GM18508 (cell line): ENCODE measurements at regions not wholly inside any gene's neighbourhood (a gene's known extent, or its start where the extent isn't known, plus 50 kb on each side); places are given as distances from the start of the nearest gene placed in this dataset.
"Not testable (repeated sequence)": the region's sequence is repeated elsewhere in the genome, so short reads cannot be mapped to it uniquely, and the experiment has no call there.

Experiments
- ATAC-seq: cut with Tn5 transposase; IDR thresholded peaks from one replicate; pipeline ENCODE4 v1.9.1; 2021; ENCODE audit warnings: moderate number of reproducible peaks; ENCODE audit not compliant: insufficient read depth, unreplicated experiment

DNA sequence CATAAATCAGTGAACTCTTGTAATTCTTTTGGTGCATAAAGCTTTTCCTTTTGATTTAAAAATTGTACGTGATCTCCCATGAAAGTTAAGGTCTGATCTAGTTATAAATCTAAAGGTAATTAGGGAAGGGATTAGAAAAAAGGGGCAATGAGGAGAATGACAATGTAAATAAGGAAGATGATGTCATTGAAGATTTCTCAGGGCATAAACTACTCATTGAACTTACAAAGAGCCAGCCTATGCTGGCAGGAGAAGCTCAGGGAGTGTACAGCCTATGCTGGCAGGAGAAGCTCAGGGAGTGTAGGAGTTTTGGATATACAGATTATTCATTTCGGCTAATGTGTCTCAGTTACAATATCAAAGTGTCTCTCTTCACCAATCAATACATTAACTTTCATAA lies 1533.5 kb upstream of the ADGRL3 start:
- no peak for ATAC-seq

DNA sequence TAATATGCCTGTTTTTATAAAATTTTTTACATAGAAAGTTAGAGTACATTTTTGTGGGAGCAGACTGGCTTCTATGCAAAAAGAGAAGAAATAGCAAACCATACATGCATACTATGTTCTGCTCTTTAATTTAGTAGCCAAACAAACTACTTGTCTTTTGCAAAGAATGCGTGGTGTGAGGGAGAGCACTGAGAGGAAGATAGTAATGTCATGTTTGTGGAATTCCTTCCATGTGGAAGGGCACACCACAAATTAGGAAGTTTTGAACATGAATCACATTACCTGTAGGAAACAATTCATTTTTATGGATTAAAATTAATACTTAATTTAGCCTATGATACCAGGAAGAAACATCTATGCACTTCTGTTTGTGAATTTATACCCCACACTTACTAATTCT lies 1529.1 kb upstream of the ADGRL3 start:
- no peak for ATAC-seq

DNA sequence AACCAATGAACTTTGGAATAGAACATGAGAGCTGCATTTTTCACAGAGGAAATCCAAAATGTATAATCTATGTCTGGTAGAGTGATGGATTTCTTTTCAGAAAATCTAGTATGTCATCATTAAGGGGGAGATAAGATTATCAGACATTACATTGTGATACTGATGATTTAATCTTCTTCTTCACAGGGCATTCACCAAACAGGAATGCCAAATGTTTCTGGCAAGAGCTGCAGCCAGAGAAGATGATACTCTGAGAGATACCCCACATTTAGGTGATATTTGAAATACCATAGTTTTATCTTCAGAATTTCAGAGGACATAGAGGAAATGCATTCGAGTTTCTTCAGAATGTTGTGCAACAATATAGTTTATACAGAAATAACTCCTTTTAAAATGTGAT lies 1523.7 kb upstream of the ADGRL3 start:
- no peak for ATAC-seq

DNA sequence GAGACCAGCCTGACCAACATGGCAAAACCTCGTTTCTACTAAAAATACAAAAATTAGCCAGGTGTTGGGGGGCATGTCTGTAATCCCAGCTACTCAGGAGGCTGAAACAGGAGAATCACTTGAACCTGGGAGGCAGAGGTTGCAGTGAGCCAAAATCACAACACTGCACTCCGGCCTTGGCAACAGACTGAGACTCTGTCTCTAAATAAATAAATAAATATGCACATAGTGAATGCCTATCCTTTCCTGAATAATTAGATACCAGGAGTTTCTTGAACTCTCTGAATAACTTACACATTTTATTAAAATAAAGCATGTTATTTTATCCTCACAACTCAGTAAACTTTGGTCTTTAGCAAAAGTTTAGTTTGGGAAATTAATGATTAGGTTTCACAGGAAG lies 1523.1 kb upstream of the ADGRL3 start:
- ATAC-seq = not testable (repeated sequence)

DNA sequence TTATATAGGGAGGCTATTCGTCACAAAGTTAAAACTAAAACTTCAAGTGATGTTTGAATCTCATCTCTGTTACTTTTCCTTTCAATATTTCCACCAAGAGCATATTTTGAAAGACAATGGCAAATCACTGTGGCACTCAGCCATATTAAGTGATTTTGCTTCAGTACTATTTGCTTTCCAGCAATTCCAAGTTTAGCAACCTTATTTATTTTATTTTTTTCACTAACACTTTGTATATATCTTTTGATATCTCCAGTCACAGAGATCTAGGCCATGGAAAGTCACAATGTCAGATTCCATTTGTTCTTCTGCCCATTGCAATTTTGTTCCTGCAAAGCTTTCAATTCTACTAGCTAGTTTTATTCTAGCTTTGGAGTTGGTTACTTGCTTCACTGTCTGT lies 1514.5 kb upstream of the ADGRL3 start:
- ATAC-seq = no peak

DNA sequence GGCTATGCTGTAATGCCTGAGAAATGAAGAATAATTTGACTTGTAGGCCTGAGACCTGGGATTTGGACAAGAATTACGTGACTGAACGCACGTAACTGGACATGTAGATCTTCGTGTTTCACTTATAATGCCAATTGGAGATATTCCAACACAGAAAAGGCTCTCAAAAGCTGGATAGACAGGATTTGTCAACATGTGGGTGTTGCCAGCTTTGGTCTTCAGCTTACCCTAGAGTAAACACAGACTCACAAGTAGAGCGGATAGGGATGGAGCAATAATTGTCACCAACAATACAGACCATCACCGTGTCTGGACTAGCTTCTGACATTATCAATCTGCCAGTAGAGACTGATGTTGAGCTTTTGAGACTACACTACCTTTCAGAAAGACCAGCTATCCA lies 1511.0 kb upstream of the ADGRL3 start:
- no peak for ATAC-seq

DNA sequence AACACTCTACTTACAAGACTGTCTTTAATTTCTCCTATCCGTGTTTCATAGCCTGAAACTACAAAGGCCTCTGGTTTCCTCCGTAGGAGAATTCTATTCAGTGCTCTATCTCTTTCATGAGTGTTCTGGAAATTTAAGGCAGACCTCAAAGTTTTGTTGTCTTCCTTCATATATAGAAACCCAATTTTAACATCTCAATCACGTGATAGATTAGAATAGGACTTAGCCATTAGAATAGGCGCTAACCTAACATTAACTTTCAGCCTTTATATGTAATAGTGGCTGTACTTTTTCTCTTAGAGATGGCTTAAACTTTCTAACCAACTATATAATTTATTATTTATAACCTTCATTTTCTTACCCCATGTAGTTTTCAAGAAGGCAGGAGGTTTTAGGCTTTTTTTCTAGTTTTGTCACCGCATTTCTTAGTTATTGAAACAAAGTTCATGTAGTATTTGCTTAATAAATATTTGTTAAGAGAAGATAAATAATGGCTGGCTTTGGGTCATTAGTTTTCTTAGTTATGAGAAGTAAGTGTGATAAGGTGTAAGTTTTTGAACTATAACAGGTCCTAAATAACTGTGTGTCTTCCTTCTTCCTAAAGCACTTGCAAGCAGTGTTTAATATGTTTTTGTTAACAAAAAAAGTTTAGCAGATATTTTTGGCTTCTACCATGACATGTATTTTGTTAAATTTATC lies 1504.6 kb upstream of the ADGRL3 start:
- ATAC-seq = no peak

DNA sequence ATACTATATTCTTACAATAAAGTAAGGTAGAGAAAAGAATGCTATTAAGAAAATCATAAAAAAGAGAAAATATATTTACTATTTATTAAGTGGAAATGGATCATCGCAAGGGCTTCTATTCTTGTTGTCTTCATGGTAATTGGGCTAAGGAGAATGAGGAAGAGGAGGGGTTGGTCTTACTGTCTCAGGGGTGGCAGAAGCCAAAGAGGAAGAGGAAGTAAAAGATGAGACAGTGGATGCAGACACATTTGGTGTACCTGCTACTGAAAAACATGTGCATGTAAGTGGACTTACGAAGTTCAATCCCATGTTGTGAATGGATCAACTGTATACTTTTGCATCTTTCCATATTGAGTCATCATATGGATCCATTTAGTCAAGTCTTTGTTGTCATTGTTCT lies 1502.1 kb upstream of the ADGRL3 start:
- ATAC-seq = no peak

DNA sequence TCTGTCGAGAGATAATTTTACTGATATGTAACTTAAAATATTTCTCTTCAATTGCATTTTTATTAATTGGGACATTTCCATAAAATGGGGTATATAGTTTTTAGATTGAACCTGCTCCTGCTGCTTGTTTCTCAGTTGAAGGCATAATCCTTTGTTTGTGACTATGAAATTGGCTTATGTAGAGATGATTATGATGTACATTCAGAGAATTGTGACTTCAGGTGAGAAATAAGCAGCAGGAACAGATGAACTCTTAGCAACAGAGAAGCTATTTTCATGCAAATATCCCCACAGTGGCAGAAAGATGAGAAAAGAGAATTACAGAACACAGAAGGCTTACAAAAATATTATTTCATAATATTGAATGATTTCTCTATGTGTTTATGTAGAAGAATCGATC lies 1499.5 kb upstream of the ADGRL3 start:
- ATAC-seq = no peak

DNA sequence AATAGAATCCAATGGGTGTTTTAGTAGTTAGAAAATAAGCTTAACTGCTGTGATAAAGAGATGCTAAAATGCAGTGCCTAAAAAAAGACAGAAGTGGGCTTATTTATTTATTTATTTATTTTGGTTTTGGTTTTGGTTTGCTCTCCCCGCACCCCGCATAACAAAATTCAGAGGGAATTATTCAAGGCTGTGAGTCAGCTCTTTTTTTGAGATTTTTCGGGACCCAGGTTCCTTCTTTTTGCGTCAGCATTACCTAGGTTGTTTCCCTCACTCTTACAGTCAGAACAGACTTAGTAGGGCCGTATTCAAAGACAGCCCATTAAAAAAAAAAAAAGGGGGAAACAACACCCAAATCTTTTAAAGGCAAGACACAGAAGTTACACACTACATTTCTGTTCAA lies 1495.5 kb upstream of the ADGRL3 start:
- no peak for ATAC-seq

DNA sequence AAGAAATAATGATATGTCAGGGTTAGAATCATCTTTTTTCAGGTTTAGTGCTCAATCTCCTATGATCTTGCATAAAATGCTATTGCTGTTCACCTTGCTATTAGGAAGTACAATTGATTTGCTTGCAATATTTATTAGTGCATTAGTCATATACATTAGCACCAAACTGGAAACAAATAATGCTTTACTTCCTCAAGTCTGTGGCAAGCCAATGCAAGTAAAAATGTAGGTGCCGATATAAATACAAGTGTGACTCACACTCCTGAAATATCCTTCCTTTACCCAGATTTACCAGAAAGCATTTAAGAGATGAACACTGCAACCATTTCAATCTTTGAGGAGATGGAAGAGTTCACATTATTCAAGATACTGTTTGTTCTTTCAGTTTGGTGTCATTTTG lies 1487.7 kb upstream of the ADGRL3 start:
- ATAC-seq = no peak

DNA sequence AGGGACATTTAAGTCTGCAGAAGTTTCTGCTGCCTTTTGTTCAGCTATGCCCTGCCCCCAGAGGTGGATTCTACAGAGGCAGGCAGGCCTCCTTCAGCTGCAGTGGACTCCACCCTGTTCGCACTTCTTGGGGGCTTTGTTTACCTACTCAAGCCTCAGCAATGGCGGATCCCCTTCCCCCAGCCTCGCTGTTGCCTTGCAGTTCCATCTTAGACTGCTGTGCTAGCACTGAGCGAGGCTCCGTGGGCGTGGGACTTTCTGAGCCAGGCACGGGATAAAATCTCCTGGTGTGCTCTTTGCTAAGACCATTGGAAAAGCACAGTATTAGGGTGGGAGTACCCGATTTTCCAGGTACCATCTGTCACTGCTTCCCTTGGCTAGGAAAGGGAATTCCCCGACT lies 1475.8 kb upstream of the ADGRL3 start:
- ATAC-seq = not testable (repeated sequence)

DNA sequence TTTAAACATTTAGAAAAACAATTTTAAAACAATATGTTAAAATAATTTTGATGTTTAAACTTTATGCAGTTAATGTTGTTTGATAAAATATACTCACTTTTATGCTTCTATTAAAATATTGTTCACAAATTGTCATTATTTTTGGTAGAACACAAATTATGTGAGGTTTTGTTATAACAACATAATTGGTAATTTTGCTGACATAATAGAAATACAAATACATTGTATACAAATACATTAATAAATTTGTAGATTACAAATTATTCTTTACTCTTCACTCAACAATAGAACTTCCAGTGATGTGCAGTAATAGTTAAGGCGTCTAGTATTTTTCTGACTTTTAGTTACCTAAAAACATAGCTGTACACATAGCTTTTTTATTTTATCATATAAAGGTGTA lies 1472.4 kb upstream of the ADGRL3 start:
- no peak for ATAC-seq

DNA sequence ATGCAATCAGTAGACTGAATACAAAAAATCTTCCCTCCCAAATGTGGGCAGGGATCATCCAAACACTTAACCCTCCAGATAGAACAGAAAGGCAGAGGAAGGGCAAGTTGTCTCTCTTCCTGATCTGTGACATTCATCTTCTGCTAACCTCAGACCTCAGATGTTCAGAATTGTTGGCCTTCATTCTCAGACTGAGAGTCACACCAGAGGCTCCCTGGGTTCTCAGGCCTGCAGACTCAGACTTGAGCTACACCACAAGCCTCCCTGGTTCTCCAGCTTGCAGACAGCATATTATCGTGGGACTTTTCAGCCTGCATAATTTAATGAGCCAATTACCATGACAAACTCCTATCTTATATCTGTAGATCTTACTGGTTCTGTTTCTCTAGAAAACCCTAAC lies 1471.6 kb upstream of the ADGRL3 start:
- ATAC-seq = no peak

DNA sequence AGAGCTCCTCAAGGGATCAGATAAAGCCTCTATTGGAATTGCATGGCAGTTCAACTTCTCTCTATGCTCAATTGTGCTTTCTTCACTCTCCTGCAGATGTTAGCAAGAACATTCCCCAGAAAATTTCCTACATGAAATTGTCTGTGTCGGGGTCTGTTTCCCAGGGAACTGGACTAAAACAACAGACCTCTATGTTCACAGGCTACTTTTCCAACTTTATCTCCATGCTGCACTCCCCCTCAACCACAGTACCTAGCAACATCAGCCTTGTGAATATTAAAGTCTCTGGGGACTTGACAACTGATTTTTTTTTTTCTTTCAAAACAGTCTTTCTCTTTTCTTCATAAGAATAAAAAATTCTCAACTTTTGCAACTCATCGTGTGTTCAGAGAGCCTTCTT lies 1470.8 kb upstream of the ADGRL3 start:
- ATAC-seq = no peak

DNA sequence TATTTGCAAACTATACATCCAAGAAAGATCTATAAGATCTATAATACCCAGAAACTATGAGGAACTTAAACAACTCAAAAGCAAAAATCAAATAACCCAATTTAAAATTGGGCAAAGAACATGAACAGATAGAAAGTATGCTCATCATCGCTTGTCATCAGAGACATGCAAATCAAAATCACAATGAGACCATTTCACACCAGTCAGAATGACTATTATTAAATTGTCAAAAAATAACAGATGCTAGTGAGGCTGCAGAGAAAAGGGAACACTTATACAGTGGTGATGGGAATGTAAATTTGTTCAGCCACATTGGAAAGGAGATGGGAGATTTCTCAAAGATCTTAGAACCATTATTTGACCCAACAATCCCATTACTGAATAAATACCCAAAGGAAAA lies 1451.7 kb upstream of the ADGRL3 start:
- ATAC-seq = no peak

DNA sequence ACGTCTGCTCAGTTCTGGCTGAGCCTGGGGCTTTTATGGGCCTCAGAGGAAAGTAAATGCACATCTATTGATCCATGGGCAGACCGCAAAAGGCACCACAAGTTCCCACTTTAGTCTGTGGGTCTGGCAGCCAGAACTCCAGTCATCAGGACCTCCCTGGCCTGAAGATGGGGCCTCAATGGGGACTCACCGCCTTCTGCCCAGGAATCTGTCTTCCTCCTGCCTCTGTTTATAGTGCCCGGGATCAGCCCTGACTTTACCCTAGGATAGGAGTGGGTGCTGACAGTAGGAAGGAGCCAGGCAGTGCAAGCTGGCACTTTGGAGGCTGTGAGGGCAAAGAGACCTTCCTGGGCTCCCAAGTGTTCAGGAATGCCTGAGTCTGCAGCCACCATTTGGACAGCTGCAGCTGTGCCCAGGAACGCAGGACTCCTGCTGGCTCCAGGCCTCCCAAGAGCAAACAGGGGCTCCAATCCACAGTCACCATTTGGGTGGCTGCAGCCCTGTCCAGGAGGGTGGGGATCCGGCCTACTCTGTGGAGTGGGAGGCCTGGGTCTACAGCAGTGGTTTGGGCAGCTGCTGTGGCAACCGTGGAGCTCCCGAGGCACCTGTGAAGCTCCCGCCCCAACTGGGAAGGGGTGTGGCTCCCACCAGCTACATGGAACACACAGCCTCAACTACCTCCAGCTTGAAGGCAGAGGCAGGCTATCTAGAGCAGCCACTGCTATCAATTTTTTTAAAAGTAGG lies 1440.9 kb upstream of the ADGRL3 start:
- ATAC-seq = no peak

DNA sequence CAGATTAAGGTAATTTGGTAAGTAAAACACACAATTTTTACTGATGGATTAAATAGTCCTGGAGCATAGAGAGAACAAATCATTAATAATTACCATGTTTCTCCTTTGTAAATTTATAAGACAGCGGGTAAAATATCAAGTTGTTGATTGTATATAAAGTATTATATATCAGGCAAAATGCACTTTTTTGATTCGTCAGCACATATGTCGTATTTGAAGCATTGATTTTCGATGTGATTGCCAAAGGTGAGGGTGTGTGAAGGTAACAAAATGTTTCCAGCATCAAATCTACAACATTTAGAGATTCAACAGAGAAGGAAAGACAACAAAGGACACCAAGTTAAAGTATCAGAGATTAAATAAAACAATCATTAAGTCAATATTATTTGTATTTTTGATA lies 1437.8 kb upstream of the ADGRL3 start:
- no peak for ATAC-seq

DNA sequence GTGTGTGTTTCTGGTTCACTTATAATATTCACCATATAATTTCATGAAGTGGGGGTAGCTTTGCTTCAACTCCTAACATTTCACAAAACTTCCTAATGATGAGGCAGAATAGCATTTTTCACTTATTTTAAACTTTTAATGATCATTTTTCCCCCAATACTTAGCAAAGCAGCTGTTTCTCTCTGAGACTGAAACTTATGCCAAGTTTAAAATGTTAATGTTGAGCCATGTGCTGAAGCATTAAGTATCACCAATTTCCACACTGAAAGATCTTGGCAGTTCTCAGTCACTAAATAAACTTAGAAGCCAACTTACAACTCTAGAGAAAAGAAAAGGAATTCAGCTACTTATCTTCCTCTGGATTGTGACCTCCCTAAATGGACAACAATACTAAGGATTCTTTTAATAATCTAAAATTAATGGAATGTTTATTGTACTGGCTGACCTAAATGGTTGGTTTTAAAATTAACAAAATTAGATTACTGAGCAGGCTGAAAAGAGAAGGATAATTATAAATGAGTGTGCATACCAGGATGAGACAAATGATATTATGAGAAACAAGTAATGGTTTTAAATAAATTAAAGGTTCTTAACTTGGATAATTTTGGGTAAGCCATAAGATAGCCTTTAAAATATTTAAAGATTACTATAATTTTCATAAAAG lies 1429.4 kb upstream of the ADGRL3 start:
- no peak for ATAC-seq

DNA sequence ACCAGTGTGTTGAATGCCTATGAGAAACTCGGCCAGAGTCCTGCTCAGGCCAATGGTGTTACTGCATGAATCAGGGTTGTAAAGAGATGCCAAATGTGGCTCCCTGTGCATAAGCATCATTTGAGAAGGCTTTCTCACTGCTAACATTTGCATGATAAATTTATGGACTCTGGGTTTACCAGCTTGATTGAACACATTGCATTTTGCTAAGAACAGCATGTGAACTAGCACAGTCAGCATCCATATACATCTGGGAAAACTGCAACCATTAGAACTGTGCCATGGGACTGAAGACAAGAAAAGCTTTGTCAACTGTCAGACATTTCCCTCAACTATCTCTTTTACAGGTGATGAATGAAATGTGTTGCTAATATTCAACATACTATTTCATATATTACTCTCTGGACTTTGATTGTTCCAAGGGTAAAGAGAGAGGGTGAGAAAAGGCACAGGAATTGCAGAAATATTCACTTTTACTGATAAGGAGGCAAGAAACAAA lies 1427.4 kb upstream of the ADGRL3 start:
- no peak for ATAC-seq

DNA sequence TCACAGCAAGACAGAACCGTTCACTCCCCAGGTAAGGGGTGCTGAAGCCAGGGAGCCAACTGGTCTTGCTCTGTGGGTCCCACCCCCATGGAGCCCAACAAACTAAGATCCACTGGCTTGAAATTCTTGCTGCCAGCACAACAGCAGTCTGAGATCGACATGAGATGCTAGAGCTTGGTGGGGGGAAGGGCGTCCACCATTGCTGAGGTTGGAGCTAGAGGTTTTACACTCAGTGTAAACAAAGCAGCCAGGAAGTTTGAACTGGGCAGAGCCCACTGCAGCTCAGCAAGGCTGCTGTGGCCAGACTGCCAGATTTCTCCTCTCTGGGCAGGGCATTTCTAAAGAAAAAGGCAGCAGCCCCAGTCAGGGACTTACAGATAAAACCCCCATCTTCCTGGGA lies 1419.9 kb upstream of the ADGRL3 start:
- ATAC-seq = not testable (repeated sequence)
